ENCODE measurements at regions not wholly inside any gene's neighbourhood (a gene's known extent, or its start where the extent isn't known, plus 50 kb on each side); places are given as distances from the start of the nearest gene placed in this dataset.

DNA sequence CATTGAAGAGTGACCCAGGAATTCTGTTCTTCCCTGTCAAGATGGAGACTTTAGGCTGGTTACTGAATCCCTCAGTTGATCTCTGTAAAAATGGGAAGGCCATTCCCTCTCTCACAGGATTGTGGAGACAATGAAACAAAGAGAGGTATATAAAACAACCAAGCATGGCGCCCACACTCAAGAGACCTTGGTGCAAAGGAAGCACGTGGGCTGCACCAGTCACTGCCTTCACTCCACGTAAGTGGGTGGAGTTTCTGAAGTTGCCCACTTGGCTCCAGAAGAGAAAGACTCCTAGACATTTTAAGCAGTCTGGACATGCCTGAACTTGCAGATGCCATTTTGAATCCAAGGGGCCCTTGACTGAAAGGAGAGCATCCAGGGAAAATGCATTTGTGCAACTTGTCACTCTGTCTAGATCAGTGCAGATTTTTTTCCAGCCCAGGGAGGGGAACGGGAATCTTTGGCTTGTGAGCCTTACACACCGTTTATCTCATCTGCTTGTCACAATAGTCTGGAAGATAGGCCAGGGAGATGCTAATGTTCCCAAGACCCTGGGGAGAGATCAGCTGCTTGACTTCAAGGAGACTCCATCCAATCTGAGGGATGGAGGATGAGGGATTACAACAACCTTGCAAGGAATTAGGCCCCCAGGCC, 96.9 kb upstream of the TBX3 start:
- Histone ChIP-seq H3K9ac (ENCODE audit: low read depth, low read length) (no peak overlapping the region), H3K9me3 (ENCODE audit: control insufficient read depth, insufficient read depth, low read length) (no peaks in the 10 kb centered on the region), H3K4me1 (ENCODE audit: insufficient read depth, low read length) (no peaks in the 10 kb centered on the region; the same call in 1 of the 2 replicates), H3K36me3 (ENCODE audit: insufficient read depth, low read length) (no peaks in the 10 kb centered on the region)

DNA sequence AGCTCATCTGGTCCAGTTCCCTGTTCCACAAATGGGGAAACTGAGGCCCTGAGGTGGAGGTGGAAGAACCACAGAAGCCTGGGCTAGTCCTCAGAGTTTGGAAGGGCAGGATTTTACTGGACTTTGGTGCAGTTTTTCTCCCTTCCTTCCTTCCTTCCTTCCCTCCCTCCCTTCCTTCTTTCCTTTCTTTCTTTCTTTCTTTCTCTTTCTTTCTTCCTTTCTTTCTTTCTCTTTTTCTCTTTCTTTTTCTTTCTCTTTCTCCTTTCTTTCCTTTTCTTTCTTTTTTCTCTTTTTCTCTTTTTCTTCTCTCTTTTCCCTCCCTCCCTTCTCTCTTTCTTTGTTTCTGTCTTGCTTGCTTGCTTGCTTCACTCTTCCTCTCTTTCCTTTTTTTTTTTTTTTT, 95.7 kb upstream of the TBX3 start:
- no peaks in the 10 kb centered on the region for H3K36me3 ChIP-seq (ENCODE audit: insufficient read depth, low read length)
- no peaks in the 10 kb centered on the region for H3K9me3 ChIP-seq (ENCODE audit: control insufficient read depth, insufficient read depth, low read length)
- no peaks in the 10 kb centered on the region; the same call in 1 of the 2 replicates for H3K4me1 ChIP-seq (ENCODE audit: insufficient read depth, low read length)
- no peak overlapping the region for H3K9ac ChIP-seq (ENCODE audit: low read depth, low read length)

DNA sequence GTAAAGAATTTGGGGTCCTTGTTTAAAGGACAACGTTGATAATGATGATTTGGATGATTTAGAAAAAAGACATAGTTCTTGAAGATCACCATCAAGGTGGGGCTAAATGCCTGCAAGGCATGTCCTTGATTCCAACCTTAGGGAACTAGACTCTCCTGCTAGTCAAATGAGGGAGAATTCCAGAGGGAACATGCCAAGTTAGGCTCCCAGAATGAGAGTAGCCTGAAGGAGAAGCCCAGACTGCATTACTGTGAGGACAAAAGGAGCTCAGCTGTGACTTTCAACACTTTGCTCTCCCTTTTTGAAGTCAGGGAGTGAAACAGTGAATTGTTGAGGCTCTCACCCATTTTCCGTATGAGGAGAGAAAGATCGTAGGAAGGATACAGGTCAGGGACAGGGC, 95.2 kb upstream of the TBX3 start:
- H3K9me3 ChIP-seq (ENCODE audit: control insufficient read depth, insufficient read depth, low read length), result no peaks in the 10 kb centered on the region
- no peaks in the 10 kb centered on the region; the same call in 1 of the 2 replicates for H3K4me1 ChIP-seq (ENCODE audit: insufficient read depth, low read length)
- no peak overlapping the region for H3K9ac ChIP-seq (ENCODE audit: low read depth, low read length)
- no peaks in the 10 kb centered on the region for H3K36me3 ChIP-seq (ENCODE audit: insufficient read depth, low read length)

DNA sequence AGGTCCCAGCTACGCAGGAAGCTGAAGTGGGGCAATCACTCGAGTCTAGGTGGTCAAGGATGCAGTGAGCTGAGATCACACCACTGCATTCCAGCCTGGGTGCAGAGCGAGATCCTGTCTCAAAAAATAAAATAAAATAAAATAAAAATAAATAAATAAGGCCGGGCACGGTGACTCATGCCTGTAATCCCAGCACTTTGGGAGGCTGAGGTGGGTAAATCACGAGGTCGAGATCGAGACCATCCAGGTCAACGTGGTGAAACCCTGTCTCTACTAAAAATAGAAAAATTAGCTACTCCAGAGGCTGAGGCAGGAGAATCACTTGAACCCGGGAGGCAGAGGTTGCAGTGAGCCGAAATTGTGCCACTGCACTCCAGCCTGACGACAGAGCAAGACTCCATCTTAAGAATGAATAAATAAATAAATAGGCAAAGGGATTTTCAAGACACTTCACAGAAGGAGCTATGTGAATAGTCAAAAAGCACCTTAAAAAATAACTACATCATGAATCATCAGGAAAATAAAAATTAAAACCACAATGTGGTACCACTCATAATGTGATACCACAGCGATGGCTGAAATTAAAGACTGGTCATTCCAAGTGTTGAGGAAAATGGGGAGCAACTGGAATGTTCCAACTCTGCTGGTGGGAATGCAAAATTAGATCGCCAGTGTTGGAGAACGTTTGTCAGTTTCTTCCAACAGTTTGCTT, 92.9 kb upstream of the TBX3 start:
- no peaks in the 10 kb centered on the region for H3K9me3 ChIP-seq (ENCODE audit: control insufficient read depth, insufficient read depth, low read length)
- H3K9ac ChIP-seq (ENCODE audit: low read depth, low read length), result no peak overlapping the region
- no peaks in the 10 kb centered on the region; the same call in 1 of the 2 replicates for H3K4me1 ChIP-seq (ENCODE audit: insufficient read depth, low read length)
- H3K36me3 ChIP-seq (ENCODE audit: insufficient read depth, low read length), result no peaks in the 10 kb centered on the region

DNA sequence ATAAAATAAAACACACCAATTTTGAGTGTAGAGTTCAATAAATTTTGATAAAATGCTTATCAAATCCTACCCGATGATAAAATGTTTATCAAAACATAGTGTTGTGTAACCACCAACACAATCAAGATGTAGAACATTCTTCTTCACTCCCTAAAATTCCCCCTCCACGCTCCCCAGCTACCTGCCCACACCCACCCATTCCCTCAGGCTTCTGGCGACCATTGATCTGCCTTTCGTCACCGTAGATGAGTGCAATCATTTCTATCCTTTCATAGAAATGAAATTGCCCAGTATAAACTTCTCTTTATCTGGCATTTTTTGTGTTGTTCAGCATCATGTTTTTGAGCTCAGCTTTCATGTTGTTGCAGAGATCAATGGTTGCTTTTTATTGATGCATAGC, 90.7 kb upstream of the TBX3 start:
- Histone ChIP-seq H3K4me1 (ENCODE audit: insufficient read depth, low read length) (no peaks in the 10 kb centered on the region; the same call in 1 of the 2 replicates), H3K9ac (ENCODE audit: low read depth, low read length) (no peak overlapping the region), H3K9me3 (ENCODE audit: control insufficient read depth, insufficient read depth, low read length) (no peaks in the 10 kb centered on the region), H3K36me3 (ENCODE audit: insufficient read depth, low read length) (no peaks in the 10 kb centered on the region)

DNA sequence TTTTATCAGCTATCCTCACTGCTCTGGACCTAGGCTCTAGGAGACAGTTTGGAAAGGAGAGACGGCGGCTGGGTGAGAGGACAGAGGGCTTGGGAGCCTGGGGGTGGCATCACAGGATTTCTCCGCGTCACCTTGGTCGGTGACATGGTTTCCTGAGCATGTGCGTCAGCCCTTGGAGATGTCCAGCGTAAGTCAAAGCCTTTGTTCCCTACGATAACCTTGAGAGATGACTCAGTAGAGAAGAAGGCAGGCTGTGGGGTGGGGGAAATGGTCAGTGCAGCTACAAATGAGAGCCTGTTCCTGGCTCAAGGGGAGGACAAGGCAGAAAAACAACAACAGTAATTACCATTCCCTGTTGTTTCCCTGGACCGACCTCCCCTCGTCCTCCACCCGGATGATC, 90.2 kb upstream of the TBX3 start:
- Histone ChIP-seq H3K9ac (ENCODE audit: low read depth, low read length) (no peak overlapping the region), H3K4me1 (ENCODE audit: insufficient read depth, low read length) (no peaks in the 10 kb centered on the region; the same call in 1 of the 2 replicates), H3K9me3 (ENCODE audit: control insufficient read depth, insufficient read depth, low read length) (no peaks in the 10 kb centered on the region), H3K36me3 (ENCODE audit: insufficient read depth, low read length) (no peaks in the 10 kb centered on the region)

DNA sequence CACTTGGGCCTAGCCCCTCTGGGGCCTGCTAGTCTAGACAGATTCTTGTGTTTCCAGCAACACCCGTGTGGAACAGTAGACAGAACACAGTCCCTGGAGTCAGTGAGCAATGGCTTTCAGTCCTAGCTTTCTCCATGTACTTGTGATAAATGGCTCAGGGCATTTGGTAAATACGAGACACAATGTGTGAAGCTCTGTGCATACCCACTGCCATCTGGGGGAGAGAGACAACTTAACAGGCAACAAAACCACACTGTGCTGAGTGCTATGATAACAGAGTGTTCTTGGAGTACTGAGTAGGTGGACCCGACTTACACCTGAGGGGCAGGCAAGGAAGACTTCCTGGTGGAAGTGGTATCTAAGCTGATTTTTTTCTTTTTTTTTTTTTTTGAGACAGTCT, 86.3 kb upstream of the TBX3 start:
- Histone ChIP-seq H3K4me1 (ENCODE audit: insufficient read depth, low read length) (no peaks in the 10 kb centered on the region; the same call in 1 of the 2 replicates), H3K36me3 (ENCODE audit: insufficient read depth, low read length) (no peaks in the 10 kb centered on the region), H3K9me3 (ENCODE audit: control insufficient read depth, insufficient read depth, low read length) (no peaks in the 10 kb centered on the region), H3K9ac (ENCODE audit: low read depth, low read length) (no peak overlapping the region)

DNA sequence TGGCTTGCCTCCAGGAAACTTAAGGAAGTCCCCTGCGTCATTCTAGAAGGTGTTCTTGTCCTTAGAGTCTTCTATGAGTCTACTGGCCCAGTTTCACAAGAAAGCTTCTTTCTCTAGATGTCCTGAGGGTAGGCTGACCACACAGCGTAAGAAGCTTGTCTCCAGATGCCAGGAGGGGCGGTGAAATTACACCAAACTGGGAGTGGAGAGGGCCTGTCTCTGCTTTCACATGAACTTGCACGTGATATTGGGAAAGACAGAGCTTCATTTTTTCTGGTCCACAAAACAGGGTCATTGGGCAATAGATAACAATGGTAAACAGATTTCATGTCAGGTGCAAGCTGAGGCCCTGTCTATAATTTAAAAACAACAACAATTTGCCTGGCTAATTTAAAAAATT, 85.7 kb upstream of the TBX3 start:
- Histone ChIP-seq H3K4me1 (ENCODE audit: insufficient read depth, low read length) (peaks cover 1% of the 10 kb centered on the region; the same call in 1 of the 2 replicates), H3K9me3 (ENCODE audit: control insufficient read depth, insufficient read depth, low read length) (no peaks in the 10 kb centered on the region), H3K9ac (ENCODE audit: low read depth, low read length) (no peak overlapping the region), H3K36me3 (ENCODE audit: insufficient read depth, low read length) (no peaks in the 10 kb centered on the region)

DNA sequence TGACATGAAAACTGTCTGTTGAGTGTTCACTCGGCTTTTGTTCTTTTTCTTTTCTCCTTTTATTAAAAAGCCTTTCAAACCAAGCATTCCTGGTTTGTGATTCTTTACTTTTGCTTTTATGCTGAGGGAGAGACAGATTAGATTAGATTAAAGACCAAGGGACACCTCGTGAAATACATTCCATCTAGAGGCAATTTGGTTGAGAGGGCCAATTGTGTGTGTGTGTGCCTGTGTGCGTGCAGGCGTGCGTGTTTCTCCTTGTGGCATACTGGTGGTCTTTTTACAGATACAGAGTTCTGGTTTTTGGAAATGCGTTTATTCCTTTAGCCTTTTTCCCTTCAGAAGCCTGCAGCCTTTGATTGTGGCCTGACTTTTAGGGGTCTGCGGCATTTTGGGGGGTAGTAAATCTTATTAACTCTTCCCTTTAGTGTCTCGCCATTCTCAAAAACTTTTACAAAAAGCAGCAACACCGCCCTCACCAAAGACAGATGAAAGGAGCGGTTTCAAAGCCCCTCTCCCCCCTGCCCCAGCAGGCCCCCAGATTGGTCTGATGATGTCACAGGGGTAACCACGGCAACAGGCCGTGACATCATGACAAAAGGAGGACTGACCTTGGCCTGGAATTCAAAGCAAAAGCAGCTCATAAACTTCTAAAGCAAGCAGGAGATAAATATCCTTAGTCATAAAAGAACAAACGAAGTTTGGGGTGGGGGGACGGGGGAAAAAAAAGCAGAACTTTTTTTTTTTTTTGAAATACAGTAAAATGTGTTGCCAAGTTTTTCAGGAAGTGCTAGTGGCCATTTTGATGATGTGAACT, 84.1 kb upstream of the TBX3 start:
- H3K36me3 ChIP-seq (ENCODE audit: insufficient read depth, low read length), result no peaks in the 10 kb centered on the region
- H3K9me3 ChIP-seq (ENCODE audit: control insufficient read depth, insufficient read depth, low read length), result no peaks in the 10 kb centered on the region
- peaks cover 4% of the 10 kb centered on the region; the same call in 1 of the 2 replicates for H3K4me1 ChIP-seq (ENCODE audit: insufficient read depth, low read length)
- no peak overlapping the region for H3K9ac ChIP-seq (ENCODE audit: low read depth, low read length)

DNA sequence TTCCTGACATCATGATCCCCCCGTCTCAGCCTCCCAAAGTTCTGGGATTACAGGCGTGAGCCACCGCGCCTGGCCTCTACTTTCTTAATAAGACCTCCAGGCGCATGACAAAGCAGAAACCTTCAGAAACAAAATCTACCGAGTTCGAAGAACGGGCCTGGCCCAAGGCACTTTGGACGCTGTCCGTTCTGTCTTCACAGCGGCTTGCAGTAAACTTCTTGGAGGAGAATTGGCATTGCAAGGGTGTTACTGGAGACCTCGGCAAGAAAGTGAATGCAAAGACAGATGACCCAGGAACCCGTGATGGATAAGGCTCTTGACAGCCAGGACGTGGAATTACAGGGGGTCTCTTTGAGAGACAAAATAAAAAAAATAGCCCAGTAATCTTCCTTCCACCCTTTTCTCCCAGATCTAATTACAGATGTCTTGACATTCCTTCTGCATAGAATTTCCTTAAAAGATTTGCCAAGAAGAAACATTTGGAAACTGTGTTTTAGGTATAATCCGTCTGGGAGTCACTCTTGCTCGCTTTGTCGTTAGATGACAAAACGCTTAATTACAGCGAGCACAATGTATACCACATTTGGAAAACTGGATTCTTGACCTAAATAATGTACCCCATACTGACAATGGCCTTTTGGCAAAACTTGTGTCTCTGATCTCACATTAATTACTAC, 83.2 kb upstream of the TBX3 start:
- Histone ChIP-seq H3K9me3 (ENCODE audit: control insufficient read depth, insufficient read depth, low read length) (no peaks in the 10 kb centered on the region), H3K4me1 (ENCODE audit: insufficient read depth, low read length) (peaks cover 4% of the 10 kb centered on the region; the same call in 1 of the 2 replicates), H3K9ac (ENCODE audit: low read depth, low read length) (no peak overlapping the region), H3K36me3 (ENCODE audit: insufficient read depth, low read length) (no peaks in the 10 kb centered on the region)

DNA sequence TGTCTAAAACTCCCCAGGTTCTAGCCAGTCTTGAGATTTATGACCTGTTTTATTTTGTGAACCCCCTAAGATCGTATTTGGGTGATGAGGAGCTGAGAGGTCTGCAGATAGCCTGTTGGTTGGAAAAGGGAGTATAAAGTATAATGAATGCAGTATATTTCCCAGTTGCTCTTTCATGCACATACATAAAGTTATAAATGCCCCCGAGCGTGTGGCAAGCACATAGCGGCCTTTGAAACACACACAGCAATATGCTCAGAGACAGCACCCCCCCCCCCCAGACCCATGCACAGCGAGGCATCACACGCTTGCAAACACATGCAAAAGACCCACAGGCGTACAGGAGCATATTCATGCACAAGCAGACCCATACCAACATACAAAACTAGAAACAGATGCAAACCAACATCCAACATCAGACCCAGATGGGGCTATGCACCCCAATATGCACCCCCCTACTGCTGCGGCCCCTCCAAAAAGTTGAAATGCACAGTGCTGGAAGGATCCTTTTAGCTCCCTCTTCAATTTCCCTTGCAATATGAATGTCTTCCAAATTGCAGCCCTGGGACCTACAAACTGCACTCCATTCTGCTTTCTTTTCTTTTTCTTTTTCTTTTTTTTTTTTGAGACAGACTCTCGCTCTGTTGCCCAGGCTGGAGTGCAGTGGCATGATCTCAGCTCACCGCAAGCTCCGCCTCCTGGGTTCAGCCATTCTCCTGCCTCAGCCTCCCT, 82.2 kb upstream of the TBX3 start:
- no peak overlapping the region for H3K9ac ChIP-seq (ENCODE audit: low read depth, low read length)
- H3K36me3 ChIP-seq (ENCODE audit: insufficient read depth, low read length), result no peaks in the 10 kb centered on the region
- no peaks in the 10 kb centered on the region for H3K9me3 ChIP-seq (ENCODE audit: control insufficient read depth, insufficient read depth, low read length)
- peaks cover 4% of the 10 kb centered on the region; the same call in 1 of the 2 replicates for H3K4me1 ChIP-seq (ENCODE audit: insufficient read depth, low read length)

DNA sequence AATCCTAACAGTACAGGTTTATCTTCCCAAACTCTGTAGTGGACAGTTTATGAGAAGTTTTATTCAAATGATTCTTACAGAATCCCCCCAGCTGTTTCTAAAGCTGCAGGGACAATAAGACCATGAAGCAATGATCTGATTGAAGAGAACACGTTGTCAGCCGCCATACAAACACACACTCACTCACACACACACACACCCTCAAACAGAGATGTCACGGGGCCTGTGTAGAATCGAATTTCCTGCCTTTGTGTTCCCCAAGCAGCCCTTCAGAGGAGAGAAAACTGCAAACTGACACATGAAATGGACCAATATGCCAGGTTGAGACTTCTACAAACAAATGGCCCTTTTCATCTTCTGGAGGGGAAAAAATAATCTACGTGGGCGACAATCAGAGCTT, 80.5 kb upstream of the TBX3 start:
- Histone ChIP-seq H3K4me1 (ENCODE audit: insufficient read depth, low read length) (peaks cover 4% of the 10 kb centered on the region; the same call in 1 of the 2 replicates), H3K9me3 (ENCODE audit: control insufficient read depth, insufficient read depth, low read length) (no peaks in the 10 kb centered on the region), H3K9ac (ENCODE audit: low read depth, low read length) (no peak overlapping the region), H3K36me3 (ENCODE audit: insufficient read depth, low read length) (no peaks in the 10 kb centered on the region)

DNA sequence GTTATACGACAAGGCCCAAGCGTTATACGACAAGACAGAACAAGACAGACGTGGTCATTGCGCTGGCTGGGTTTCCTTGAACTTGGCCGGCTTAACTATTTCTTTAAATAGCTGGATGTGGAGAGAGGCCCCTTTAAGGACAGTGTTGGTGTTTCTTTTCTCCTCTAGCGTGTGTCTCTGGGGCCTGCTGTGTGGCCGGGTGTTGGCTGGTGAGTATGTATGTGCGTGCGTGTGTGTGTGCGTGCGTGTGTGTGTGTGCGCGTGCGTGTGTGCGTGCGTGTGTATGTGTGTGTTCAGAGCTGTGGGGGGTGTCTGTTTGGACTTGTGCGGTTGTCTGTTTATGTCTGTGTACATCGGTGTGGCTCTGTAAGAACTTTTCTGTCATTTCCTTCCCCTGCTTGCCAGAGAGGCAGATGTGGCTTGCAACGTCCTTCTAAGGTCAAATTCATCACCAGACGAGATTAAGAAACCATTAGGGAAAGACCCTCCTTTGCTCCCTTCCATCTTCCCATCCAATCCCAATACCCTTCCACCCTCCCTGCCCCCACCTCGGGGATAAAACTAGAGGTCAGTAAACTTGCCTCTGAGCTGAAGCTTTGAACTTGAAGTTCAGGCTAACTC, 78.6 kb upstream of the TBX3 start:
- H3K9ac ChIP-seq (ENCODE audit: low read depth, low read length), result no peak overlapping the region
- H3K4me1 ChIP-seq (ENCODE audit: insufficient read depth, low read length), result peaks cover 4% of the 10 kb centered on the region; the same call in 1 of the 2 replicates
- no peaks in the 10 kb centered on the region for H3K9me3 ChIP-seq (ENCODE audit: control insufficient read depth, insufficient read depth, low read length)
- no peaks in the 10 kb centered on the region for H3K36me3 ChIP-seq (ENCODE audit: insufficient read depth, low read length)

Data from ES-I3 (cell line).